ENCODE measurements at regions not wholly inside any gene's neighbourhood (a gene's known extent, or its start where the extent isn't known, plus 50 kb on each side); places are given as distances from the start of the nearest gene placed in this dataset.
A peak's percentile ranks its signal among the peaks of the same experiment; 100 is the strongest.
"Not testable (repeated sequence)": the region's sequence is repeated elsewhere in the genome, so short reads cannot be mapped to it uniquely, and the experiment has no call there.

DNA sequence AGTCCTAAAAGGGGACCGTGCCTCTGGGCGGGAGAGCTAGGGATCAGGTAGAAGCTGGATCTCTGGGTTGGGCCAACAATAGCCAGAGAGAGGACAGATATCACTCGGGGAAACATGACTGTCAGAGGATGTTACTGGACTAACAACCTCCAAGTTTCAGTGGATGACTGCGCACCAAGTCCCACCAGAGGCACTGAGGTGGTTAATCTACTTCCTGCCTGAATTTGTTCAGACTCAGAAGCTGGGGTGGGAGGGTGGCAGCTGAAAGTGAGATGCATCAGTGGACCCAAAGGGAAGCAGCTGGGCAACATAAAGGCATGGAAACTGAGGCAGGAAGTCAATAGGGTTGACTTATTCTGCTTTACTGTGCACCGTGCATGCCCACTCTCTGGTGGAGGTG is 130.1 kb upstream of the SLC44A1 start:
- DNase-seq (ENCODE audit: low read depth): no peak

DNA sequence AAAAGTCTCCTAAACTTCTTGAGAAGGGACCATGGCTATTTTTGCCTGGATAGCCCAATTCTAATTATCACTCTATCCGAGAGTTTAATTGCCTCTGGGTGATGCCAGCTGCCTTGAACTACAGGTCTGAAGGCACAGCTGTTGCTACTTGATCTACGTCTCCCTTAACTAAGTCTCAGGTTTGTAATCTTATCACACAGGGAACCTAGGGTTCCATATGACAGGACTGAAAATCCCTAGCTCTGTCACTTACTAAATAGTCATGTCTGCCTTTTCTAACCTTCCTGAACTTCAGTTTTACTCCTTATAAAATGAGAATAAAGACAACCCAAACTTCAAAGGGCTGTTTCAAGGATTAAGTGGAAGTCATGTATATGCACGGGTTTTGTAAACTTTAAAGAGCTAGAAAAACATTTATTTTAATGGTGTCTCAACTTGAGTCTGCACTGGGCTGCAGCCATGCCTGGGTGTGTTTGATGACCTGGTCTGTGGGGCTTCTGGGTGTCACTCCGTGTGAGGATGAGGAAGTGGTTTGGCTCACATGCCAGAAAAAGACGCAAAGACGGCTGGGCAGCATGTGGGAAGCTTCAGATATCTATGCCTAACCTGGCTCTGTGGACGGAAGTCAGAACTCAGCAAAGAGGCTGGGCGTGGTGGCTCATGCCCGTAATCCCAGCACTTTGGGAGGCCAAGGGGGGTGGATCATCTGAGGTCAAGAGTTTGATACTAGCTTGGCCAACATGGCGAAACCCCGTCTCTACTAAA is 129.3 kb upstream of the SLC44A1 start:
- DNase-seq (ENCODE audit: low read depth): no peak

DNA sequence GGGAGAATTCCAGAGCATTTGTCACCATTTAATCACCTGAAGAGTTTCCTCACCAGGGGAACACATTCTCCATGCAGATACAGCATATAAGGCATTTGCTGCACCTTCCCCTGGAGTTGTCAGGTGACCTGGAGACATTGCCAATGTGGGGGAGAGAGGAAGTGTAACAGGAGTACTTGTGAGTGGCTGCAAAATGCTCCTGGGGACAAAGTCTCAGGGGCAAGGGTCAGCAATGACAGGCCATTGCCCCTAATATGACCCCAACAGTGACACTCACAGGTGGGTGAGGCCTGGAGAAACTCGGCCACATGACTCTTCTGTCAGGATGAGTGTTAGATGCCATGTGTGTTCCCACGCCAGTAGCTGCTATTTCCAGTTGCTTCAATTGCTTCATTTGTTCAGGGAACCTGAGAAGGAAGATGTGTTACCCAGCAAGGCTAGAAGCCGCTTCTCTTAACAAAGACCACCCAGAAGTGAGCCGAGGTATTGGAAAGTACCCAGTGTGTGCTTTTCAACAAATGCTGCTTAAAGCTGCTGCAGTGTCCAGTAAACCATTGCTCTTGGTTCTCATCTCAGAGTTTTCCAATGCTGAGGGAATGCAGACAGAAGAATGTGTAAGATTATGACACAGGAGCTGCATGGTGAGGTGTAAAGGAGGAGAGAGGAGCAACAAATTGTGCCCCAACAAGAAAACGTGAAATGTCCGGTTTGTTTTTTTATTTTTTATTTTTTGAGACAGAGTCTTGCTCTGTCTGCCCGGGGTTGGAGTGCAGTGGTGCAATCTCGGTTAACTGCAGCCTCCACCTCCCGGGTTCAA is 128.2 kb upstream of the SLC44A1 start:
- no peak for DNase-seq (ENCODE audit: low read depth)

DNA sequence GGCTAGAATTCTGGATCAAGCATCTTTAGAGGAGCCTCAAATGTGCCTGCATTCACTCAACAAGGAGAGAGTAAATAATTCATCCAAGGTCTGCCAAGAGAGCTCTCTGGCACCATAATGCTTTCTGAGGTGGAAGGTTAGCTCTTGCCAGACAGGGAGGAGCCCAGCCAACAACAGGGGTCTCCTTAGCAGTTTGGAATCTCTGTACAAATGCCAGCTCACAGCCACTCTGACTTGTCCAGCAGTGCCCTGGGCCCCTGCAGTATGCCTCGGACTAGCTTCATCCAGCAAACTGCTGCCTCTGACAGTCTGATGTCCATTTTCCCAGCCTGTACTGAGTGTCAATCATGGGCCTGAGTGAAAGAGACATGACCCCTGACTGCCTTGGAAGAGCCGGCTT is 127.2 kb upstream of the SLC44A1 start:
- DNase-seq (ENCODE audit: low read depth): no peak

DNA sequence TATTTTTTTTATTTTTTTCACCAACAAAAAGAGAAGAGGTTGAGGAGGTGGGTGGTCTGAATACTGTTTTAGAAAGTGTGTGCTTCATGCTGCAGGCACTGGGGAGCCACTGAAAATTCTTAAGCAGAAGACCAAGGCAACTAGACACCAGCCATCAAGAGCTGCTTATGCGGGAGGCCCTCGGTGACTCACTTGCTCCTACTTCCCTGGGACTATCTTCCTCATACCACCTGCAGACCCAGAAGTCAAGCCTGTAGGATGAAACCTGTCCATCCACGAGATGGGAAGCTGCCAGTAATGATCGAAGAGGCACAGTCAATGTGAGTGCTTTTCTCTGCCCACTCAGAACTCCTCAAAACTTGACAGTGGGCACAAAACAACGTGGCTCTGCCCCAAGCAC is 125.8 kb upstream of the SLC44A1 start:
- DNase-seq (ENCODE audit: low read depth): no peak

DNA sequence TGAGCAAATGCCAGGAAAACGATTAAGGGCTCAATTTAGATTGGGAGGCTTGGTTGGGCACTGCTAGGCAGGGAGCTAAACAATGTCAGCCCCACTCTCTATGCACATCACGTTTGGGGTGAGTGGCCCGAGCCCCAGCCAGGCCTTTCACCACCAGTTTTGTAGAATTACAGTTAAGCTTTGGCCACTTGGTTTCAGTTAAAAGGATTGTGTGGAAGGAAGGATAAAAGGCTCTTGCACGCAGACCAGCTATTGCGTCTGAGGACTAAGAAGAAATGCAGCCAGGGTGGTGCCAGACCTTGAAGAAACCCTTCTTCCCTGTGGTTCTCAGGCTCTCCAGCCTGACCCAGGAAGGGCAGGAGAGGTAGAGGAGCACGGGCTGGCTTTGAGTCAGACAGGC is 125.3 kb upstream of the SLC44A1 start:
- DNase-seq (ENCODE audit: low read depth): no peak

DNA sequence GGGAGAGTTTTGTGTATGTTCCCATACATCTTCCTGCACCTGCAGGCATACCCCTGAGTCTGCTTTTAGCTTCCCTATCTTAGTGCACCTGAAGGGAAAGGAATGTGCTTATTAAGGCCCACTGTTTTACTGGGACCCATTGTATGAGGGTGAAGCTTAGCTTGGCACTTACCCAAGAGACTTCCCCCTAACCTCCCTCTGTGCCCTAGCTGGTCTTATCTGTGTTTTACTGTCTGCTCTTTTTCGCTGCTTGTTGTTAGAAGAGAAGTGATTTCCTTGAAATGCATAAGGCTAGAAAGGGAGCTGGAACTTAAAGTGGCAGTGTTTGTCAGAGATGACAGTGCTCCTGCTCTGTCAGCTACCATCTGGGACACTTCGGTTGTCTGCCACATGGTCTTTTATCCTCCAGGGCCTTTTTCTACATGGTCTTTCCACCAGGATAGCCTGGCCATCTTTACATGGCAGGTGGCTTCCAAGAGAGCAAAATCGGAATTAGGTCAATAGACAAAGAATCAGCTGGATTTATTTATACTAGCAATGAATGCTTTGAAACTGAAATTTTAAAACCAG is 122.5 kb upstream of the SLC44A1 start:
- DNase-seq (ENCODE audit: low read depth): no peak

DNA sequence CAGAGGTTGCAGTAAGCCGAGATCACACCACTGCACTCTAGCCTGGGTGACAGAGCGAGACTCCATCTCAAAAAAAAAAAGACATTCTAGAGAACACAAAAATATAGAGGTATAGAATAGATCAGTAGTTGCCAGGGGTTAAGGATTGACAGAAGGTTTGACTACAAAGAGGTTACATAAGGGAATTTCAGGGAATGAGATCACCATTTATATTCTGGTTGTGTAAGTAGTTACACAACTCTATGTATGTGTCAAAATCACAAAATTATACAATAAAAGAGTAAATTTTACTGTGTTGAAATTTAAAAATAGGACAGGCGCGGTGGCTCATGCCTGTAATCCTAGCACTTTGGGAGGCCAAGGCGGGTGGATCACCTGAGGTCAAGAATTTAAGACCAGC is 119.9 kb upstream of the SLC44A1 start:
- not testable (repeated sequence) for DNase-seq (ENCODE audit: low read depth)

DNA sequence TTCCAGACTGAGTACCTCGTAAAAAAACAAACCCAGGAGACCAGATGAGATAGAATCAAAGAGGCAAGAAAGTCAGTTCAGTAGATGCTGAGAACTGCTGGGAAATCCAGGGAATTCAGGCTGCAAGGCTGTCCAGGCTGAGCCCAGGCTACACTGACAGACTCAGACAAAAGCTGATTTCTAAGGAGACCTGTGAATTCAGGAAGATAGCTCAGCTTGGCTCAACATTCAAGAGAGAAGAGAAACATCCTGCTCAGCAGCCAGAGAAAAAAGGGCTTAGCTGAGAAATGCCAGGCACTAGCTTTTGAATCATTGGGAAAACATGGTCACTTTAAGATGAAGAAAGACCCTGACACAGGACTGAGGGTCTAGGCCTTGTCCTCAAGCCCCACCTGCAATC is 118.2 kb upstream of the SLC44A1 start:
- no peak for DNase-seq (ENCODE audit: low read depth)

DNA sequence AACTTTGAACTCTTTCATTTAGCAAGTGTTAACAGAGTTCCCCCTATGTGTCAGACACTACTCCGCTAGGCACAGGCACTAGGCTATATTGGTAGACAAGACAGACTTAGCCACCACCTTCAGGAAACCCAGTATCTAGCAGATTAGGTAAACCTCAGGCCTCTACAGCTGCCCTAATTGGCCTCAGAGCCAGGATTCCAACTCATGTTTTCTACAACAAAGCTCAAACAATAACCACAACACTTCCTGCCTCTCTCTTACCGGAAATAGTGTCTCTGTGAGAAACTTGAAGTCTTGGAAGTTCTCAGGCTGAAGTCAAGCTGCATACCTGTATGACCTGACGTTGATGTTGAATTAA is 116.6 kb upstream of the SLC44A1 start:
- DNase-seq (ENCODE audit: low read depth): peak; percentile 22

DNA sequence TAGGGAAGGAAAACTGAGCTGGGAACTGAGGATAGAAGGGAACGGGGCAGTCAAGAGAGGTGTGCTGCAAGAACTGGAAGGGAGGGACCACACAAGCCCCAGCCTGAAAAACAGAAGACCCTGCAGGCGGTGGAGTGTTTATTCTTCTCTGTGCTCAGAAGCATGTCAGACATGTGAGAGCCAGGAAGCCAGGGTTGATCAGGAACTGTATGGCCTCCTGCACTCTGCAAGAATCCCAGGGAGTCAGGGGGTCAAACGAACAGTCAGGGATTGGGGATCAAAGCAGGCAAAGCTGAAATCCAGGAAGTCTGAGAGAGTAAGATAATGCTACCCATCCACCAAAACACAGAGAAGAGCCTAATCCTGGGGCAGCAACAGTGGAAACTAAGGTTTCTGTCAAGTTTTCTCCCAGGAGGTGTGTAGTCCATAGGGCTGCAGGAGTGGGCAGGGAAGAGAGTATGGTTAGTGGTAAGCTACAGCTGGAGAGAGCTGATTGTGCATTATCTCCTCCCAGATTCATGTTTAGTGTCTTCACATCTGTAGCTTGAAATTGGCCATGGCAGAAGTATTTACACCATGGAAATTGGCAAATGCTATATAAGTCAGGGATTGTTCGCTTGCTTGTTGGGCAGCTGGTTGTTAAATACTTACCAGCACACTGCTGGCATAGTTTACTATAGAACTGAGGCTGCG is 115.4 kb upstream of the SLC44A1 start:
- DNase-seq (ENCODE audit: low read depth): no peak

DNA sequence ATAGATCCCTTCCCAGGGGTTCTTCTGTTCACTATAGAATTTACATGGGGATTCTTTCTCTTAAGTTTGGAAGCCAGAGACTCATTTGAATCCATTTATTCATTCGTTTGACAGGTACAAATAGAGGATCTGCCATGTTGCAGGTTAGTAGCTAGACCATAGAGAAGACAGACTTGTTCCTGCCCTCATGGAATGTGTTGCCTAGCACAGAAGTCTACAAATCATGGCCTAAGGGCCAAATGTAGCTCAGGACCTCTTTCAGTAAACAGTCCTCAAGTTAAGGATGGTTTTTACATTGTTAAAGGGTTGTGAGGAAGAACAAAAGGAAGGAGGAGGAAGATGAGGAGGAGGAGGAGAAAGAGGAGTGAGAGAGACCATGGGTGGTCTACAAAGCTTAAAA is 114.7 kb upstream of the SLC44A1 start:
- DNase-seq (ENCODE audit: low read depth): no peak

DNA sequence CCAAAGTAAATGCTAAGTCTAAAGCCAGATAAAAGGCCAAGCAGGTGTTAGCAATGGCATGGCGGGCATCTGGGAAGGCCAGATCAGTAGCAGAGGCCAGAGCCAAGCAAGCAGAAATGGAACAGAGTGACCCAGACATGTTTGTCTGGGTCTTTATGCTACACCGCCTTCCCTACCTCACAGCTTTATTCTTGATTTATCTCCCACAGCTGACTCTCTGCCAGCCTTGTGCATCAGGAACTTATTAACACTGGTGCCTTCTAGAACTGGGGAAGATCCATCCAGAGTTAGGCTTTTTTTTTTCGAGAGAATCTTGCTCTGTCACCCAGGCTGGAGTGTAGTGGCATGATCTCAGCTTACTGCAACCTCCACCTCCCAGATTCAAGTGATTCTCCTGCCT is 112.5 kb upstream of the SLC44A1 start:
- DNase-seq (ENCODE audit: low read depth): no peak

DNA sequence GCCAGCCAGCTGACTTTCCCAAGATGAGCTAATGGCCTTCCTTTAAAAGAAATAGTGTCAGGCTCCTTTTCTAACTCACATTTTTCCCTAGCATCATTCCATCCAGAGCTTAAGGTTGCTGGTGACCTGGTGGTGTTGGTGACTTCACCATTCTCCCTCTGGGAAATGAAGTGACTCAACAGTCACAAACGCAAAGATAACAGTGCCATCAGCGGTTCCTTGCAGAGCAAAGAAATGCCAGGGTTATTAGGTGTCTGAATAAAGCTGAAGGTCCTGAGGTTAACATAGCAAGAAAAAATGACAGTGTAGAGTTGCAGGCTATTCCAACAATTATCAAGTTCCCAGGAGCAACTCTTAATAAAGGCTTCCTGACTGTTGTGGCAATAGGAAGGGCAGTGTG is 111.8 kb upstream of the SLC44A1 start:
- no peak for DNase-seq (ENCODE audit: low read depth)

DNA sequence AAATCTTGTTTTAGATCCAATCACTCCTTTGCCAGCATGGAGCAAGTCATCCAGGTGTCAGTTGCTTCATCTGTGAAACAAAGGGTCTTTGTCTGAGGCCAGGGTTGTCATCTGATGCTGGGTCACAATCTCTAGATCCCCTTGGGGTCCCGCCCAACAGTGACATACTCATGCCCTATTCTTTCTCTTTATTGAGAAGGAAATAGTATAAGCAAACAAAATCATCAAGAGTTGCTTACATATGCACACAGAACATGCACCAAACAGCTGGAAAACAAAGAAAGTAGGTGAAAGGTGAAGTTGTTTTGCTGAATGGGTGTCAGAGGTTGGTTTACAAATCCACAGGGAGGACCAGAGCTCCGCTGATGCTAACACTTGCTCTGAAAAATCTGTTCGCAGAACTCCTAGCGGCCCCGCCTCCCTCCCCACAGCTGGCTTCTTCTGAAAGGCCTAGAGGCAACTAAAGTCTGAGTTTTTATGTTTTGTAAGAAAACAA is 106.1 kb upstream of the SLC44A1 start:
- DNase-seq (ENCODE audit: low read depth): no peak

DNA sequence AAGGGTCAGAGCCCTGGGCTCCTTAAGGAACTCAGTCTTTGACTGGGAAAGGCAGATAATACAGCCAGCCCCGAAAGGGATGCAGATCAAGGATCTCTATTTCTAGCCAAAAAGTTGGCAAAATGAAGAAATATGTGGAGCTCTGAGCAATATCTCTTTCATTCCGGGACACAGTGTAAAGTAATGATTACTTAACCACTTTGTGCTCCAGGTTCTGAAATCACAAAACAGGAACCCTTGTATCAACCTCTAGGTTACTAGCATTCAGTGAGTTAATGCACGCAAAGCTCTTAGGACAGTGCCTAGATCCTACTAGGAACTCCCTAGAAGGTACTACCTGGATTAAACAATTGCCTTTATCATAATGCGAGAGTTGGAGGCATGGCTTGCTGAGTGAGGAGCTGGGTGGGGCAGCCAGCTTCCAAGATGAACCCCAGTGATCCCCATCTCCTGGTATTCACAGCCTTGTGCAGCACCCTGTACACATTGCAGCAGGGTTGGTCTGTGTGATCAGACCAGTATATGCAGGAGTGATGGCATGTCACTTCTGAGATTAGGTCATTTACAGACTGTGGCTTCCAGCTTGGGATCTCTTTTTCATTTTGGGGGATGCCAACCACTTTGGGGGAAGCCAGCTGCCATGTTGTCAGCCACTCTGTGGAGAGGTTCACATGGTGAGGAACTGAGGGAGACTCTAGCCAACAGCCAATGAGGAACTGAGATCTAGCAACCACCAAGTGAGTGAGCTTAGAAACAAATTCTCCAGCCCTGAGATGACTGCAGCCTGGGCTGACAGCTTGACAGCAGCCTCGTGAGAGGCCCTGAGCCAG is 103.1 kb upstream of the SLC44A1 start:
- no peak for DNase-seq (ENCODE audit: low read depth)

DNA sequence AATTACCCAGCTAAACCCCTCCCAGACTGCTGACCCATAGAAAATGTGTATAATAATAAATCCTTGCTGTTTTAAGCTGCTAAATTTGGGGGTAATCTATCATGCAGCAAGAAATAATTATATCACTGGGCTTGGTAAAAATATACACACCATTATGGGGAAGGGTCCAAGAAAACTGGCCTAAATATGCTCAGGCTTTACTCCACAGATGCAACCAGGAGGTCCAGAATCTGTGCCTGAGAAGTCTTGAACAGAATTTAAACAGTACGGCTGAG is 102.5 kb upstream of the SLC44A1 start:
- no peak for DNase-seq (ENCODE audit: low read depth)

DNA sequence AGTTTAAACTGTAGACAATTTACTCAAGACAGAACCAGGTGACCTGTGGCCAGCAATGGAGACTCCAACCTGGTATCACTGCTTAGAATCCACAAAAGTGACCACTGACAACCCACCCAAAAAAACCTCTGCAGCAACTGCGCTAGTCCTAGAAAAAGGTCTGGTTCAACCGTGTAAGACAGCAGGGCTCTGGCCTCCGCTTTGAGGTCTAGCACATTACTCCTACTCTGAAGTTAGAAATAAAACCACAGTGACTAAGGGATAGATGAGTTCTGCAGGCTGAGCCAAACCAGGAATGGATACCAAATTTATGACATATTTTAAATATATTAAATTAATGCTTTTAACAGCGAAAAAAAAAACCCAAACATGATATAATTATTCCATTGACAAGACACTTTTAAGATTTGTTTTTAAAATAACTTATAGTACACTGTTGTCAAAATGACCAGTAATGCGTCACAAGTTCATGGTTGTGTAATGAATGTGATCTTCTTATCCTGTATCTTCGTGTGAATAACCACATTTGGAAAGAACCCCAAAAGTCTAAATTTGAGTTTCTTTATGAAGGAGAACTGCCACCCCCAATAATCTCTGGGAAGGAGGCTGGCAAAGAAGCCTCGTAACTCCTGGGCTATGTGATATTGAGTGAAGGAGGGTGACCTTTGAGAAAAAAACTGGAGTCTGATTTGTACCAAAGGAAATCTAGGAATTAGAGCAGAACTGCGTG is 101.9 kb upstream of the SLC44A1 start:
- no peak for DNase-seq (ENCODE audit: low read depth)

DNA sequence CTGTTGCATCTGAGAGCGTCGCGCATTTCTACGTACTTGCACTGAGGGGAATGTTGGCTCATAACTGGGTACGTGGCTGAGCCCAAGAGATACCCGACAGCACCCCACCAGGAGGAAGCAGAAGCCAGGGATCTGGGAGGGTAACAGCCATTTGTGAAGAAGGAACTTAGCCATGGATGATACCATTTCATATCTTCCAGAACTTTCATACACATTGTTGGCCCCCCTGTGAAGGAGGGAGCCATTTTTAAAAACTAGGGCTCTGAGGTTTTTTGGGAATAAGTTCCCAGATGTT is 101.4 kb upstream of the SLC44A1 start:
- DNase-seq (ENCODE audit: low read depth): no peak

DNA sequence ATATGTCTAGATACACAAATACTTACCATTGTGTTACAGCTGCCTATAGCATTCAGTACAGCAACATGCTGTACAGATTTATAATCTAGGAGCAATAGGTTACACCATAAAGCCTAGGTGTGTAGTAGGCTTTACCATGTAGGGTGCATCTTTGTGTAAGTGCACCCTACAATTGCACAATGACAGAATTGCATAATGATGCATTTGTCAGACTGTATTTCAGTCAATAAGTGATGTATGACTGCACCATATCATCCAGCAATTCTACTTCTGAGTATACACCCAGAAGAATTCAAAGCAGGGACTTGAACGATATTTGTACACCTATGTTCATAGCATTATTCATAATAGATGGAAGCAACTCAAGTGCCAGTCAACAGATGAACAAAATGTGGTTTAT is 100.4 kb upstream of the SLC44A1 start:
- no peak for DNase-seq (ENCODE audit: low read depth)

DNA sequence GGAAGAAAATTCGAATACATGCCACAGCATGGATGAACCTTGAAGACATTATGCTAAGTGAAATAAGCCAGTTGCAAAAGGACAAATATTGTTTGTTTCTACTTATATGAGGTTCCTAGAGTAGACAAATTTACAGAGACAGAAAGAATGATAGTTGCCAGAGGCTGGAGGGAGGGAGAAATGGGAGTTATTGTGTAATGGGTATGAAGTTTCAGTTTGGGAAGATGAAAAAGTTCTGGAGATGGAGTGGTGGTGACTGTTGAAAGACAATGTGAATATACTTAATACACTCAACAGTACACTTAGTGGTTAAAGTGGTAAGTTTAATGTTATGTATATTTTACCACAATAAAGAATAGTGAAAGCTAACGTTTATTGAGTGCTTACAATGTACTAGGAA is 99.6 kb upstream of the SLC44A1 start:
- DNase-seq (ENCODE audit: low read depth): no peak

DNA sequence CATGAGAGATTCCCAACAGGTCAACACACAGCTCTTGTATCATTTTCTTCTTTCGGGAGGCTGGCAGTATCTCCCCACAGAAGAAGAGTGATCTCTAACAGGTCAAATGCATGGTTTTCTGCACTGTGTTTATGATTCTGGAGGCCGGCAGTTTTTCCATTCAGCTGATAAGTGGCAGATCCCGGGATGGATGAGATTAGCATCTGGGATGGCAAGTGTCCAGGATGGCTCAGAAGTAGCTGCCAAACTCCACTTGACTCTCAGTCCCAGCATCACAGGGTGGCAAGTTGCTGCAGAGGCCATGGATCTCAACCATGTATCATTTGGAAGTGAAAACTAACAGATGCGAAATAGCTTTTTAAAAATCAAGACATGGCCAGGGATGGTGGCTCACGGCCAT is 97.8 kb upstream of the SLC44A1 start:
- DNase-seq (ENCODE audit: low read depth): no peak

Measured in activated T-cell treated with anti-CD3 and anti-CD28 coated beads for 1 hour (primary cell).